ENCODE measurements at regions not wholly inside any gene's neighbourhood (a gene's known extent, or its start where the extent isn't known, plus 50 kb on each side); places are given as distances from the start of the nearest gene placed in this dataset.
A peak's percentile ranks its signal among the peaks of the same experiment; 100 is the strongest.

DNA sequence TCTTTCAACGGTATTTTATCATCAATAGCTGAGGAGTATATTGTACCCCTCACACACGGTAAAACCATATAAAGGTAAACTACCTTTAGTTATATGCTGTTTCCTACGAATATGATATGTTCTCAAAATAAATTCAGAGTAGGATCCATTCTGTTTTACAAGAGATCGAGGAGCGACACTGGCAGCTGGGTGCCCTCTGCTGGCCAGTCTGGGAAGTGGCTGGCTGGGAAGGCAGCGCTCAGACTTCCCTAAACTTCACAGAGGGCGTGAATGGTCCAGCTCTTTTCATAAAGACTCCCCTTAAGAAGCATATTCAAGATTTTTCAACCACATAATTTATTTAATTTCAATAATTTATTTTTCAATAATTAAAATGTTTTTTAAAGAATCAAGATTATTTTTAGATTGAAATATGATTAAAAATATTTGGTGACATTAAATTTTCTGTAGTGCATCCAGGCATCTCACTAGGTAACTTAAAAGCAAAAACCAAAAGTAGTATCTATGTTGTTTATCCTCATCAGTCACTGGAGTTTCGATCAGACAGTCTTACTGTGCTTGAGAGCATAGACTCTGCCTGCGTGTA, 187.5 kb upstream of the PDE10A start:
- peak; percentile 57 for DNase-seq
- Histone ChIP-seq H3K27me3 (ENCODE audit: control insufficient read depth, insufficient read depth, low read length) (no peaks in the 10 kb centered on the region), H3K14ac (replicated peaks; ENCODE audit: low read depth, low read length) (no peak overlapping the region), H3K4me1 (ENCODE audit: control insufficient read depth, insufficient read depth, low read length) (peaks cover 4% of the 10 kb centered on the region), H3K9me1 (ENCODE audit: insufficient read depth, low read length) (0 out of 2 replicates have a peak, but pooled peaks cover 2% of the 10 kb centered on the region), H4K8ac (ENCODE audit: low read depth in 2 of 2, low read length in 2 of 2) (no peak overlapping the region), H3K18ac (ENCODE audit: low read depth, low read length) (no peak overlapping the region), H2BK15ac (ENCODE audit: low read depth, low read length) (no peak overlapping the region), H3K4me2 (ENCODE audit: low read depth, low read length) (no peak overlapping the region), H3K23ac (ENCODE audit: low read depth, low read length) (no peak overlapping the region), H2AK5ac (ENCODE audit: low read depth, low read length) (no peak overlapping the region), H2BK20ac (ENCODE audit: low read depth, low read length) (no peak overlapping the region), H3K36me3 (ENCODE audit: control insufficient read depth, insufficient read depth, low read length) (peaks cover 4% of the 10 kb centered on the region; the same call in 1 of the 2 replicates), H4K5ac (ENCODE audit: low read depth, low read length) (no peak overlapping the region), H2AFZ (replicated peaks; ENCODE audit: low read length, poor library complexity) (no peak overlapping the region), H4K20me1 (ENCODE audit: insufficient read depth, low read length) (no peaks in the 10 kb centered on the region; the same call in 1 of the 2 replicates), H3K4me3 (ENCODE audit: insufficient read depth, low read depth, low read length) (no peak overlapping the region), H2BK5ac (ENCODE audit: low read depth, low read length, poor library complexity, severe bottlenecking) (no peak overlapping the region), H3K27ac (ENCODE audit: insufficient read depth, low read length) (no peak overlapping the region), H3K9ac (ENCODE audit: low read depth, low read length) (no peak overlapping the region), H3K4ac (ENCODE audit: low read depth, low read length) (no peak overlapping the region), H3K56ac (ENCODE audit: extremely low read depth, insufficient read depth, low read length) (no peak overlapping the region), H2AK9ac (replicated peaks; ENCODE audit: low read depth, low read length, poor library complexity) (no peak overlapping the region), H4K91ac (ENCODE audit: insufficient read depth, low read depth, low read length) (no peak overlapping the region), H3K79me1 (ENCODE audit: low read depth in 1 of 2, low read length in 2 of 2) (no peaks in the 10 kb centered on the region), H2BK120ac (ENCODE audit: low read depth, low read length) (no peak overlapping the region), H3K9me3 (ENCODE audit: control insufficient read depth, insufficient read depth, low read length) (no peaks in the 10 kb centered on the region)
- intact Hi-C loops (cut with micrococcal nuclease) = loop anchor here (1.0 kb wide), 3 partner anchors 121 to 410 kb away; partner anchors contain the start of gene PDE10A
- ChIA-PET CTCF (interaction anchor here (0.6 to 1.2 kb wide), 5 partner anchors 15 to 416 kb away, joined by 3 to 12 read pairs (median 3); no protein-coding TSS in a partner anchor), POLR2A (ENCODE audit: unreplicated experiment) (no interaction called here)
- dilution Hi-C loops (cut with HindIII; ENCODE audit: low sequenced_read_pairs, unreplicated experiment) = no loop called here
- peak; percentile 88 for ATAC-seq (ENCODE audit: low read depth)
- TF ChIP-seq RAD21 (IDR thresholded peaks at IDR 0.05; ENCODE audit: low read length) = peak; percentile 93
- TF ChIP-seq, protein P1, sequence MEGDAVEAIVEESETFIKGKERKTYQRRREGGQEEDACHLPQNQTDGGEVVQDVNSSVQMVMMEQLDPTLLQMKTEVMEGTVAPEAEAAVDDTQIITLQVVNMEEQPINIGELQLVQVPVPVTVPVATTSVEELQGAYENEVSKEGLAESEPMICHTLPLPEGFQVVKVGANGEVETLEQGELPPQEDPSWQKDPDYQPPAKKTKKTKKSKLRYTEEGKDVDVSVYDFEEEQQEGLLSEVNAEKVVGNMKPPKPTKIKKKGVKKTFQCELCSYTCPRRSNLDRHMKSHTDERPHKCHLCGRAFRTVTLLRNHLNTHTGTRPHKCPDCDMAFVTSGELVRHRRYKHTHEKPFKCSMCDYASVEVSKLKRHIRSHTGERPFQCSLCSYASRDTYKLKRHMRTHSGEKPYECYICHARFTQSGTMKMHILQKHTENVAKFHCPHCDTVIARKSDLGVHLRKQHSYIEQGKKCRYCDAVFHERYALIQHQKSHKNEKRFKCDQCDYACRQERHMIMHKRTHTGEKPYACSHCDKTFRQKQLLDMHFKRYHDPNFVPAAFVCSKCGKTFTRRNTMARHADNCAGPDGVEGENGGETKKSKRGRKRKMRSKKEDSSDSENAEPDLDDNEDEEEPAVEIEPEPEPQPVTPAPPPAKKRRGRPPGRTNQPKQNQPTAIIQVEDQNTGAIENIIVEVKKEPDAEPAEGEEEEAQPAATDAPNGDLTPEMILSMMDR (conservative IDR thresholded peaks at IDR 0.05; ENCODE audit: low read depth, low read length) = peak; percentile 95
- TF ChIP-seq POLR2A (IDR thresholded peaks at IDR 0.05; ENCODE audit: low read depth, low read length) = no peak
- peak; percentile 87 for TF ChIP-seq SMC3 (IDR thresholded peaks at IDR 0.05; ENCODE audit: low read depth, low read length)
- TF ChIP-seq MXI1 (IDR thresholded peaks at IDR 0.05; ENCODE audit: borderline replicate concordance, low read depth, low read length) = no peak
- no TSS peak for BruUV-seq (replicated peaks)
- no CpG with 5 or more reads among the region's 9 CpGs for WGBS, 2 experiments (ENCODE audit: extremely low coverage in 2 of 2, insufficient read length in 1 of 2)
- in situ Hi-C loops (cut with MboI; ENCODE audit: low sequenced_read_pairs) = loop anchor here (5.0 to 10.0 kb wide), 2 partner anchors 126 to 413 kb away; no protein-coding TSS in a partner anchor
